Adipocyte (in vitro differentiated cells): ENCODE measurements at regions not wholly inside any gene's neighbourhood (a gene's known extent, or its start where the extent isn't known, plus 50 kb on each side); places are given as distances from the start of the nearest gene placed in this dataset.

Experiments
- DNase-seq: peaks from one replicate; pipeline ENCODE4 v3.0.0-alpha.2; 2015; ENCODE audit warnings: low read depth
- H3K27me3 ChIP-seq: replicated peaks from 2 replicates; pipeline ENCODE4 v1.7.0; 2013; ENCODE audit warnings: mild to moderate bottlenecking, low read length, moderate library complexity; ENCODE audit not compliant: control insufficient read depth, insufficient read depth
- H3K36me3 ChIP-seq: 2 replicates; pipeline ENCODE4 v1.7.0; 2013; ENCODE audit warnings: low read length, mild to moderate bottlenecking, moderate library complexity; ENCODE audit not compliant: control insufficient read depth, insufficient read depth, severe bottlenecking
- H3K4me1 ChIP-seq: 2 replicates; pipeline ENCODE4 v1.7.0; 2013; ENCODE audit warnings: mild to moderate bottlenecking, low read length, moderate library complexity; ENCODE audit not compliant: control insufficient read depth, insufficient read depth
- H3K4me3 ChIP-seq: 2 replicates; pipeline ENCODE4 v1.7.0; 2013; ENCODE audit warnings: mild to moderate bottlenecking, low read length, moderate library complexity
- H3K9ac ChIP-seq: 2 replicates; pipeline ENCODE4 v1.7.0; 2013; ENCODE audit warnings: mild to moderate bottlenecking, low read length, moderate library complexity
- H3K9me3 ChIP-seq: 2 replicates; pipeline ENCODE4 v1.7.0; 2013; ENCODE audit warnings: mild to moderate bottlenecking, low read length, moderate library complexity; ENCODE audit not compliant: control insufficient read depth

DNA sequence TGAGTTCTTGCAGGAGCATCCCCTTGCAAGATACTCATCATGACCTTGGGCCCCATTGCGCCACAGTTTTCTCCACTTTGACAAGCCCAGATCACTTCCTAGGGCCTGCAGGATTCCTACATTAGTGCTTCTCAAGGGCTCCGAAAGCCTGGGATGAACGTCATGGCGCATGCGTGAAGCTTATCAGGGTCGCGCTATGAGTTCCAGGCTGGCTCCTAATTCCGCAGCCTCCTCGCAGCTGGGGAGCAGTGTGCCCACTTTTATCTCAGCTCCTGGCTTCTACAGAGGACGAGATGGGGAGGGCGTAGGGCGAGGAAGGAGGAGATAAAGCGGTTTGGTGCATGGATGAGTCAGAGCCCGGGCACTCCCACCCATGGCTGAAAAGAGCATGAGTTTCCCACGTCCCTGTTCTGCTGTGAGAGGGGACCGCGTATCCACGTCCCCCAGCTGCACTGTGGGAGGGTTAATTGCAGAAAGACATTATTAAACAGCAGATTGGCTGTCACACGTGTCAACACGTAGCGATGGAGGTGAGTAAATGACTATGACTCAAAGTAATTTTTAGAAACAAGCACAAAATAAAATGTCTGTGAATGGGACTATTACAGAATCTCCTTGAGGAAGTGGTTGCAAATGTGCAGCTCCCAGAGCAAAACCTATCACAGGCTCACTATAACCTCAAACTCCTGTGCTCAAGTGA is 72.9 kb upstream of the DSP start:
- H3K4me1 ChIP-seq: peaks cover 35% of the 10 kb centered on the region
- H3K9ac ChIP-seq: peak overlapping the region; percentile 53
- H3K36me3 ChIP-seq: no peaks in the 10 kb centered on the region
- H3K27me3 ChIP-seq: no peaks in the 10 kb centered on the region
- no peaks in the 10 kb centered on the region for H3K9me3 ChIP-seq
- peak; percentile 19 for DNase-seq
- peak overlapping the region; percentile 75 for H3K4me3 ChIP-seq

DNA sequence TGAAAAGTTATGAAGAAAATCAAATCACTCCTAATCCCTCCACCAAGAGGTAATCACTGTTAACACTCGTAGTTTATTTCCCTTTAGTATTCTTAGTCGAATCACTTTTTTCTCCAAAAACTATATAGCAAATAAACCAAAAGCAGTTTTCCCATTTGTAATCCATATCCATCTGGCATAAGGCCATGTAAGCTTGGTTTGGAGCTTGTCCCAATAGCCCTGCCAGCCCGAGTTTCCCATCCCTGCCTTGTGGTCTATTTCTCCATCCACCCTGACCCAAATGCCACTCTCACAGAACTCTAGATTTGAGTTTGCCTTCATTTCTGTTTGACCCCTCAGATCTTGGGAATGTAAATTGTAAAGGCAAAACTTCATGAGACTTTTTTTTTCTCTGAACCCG is 71.8 kb upstream of the DSP start:
- H3K4me1 ChIP-seq: peaks cover 27% of the 10 kb centered on the region
- no peak overlapping the region for H3K4me3 ChIP-seq
- peak; percentile 80 for DNase-seq
- no peaks in the 10 kb centered on the region for H3K36me3 ChIP-seq
- H3K9me3 ChIP-seq: no peaks in the 10 kb centered on the region
- H3K27me3 ChIP-seq: no peaks in the 10 kb centered on the region
- H3K9ac ChIP-seq: no peak overlapping the region

DNA sequence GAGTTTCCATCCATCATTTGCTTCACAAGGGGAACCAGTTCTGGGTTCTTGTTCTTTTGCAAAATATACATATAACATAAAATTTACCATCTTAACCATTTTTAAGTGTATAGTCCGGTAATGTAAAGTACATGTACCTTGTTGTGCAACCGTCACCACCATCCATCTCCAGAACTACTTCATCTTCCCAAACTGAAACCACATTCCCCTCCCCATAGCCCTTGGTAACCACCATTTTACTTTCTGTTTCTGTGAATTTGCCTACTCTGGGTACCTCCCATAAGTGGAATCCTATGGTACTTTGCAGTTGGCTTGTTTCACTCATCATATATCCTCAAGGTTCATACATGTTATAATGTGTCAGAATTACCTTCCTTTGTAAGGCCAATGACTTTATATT is 70.3 kb upstream of the DSP start:
- Histone ChIP-seq H3K4me3 (no peak overlapping the region), H3K36me3 (no peaks in the 10 kb centered on the region), H3K4me1 (peaks cover 27% of the 10 kb centered on the region), H3K9me3 (no peaks in the 10 kb centered on the region), H3K27me3 (peaks cover 11% of the 10 kb centered on the region), H3K9ac (no peak overlapping the region)
- DNase-seq: no peak

DNA sequence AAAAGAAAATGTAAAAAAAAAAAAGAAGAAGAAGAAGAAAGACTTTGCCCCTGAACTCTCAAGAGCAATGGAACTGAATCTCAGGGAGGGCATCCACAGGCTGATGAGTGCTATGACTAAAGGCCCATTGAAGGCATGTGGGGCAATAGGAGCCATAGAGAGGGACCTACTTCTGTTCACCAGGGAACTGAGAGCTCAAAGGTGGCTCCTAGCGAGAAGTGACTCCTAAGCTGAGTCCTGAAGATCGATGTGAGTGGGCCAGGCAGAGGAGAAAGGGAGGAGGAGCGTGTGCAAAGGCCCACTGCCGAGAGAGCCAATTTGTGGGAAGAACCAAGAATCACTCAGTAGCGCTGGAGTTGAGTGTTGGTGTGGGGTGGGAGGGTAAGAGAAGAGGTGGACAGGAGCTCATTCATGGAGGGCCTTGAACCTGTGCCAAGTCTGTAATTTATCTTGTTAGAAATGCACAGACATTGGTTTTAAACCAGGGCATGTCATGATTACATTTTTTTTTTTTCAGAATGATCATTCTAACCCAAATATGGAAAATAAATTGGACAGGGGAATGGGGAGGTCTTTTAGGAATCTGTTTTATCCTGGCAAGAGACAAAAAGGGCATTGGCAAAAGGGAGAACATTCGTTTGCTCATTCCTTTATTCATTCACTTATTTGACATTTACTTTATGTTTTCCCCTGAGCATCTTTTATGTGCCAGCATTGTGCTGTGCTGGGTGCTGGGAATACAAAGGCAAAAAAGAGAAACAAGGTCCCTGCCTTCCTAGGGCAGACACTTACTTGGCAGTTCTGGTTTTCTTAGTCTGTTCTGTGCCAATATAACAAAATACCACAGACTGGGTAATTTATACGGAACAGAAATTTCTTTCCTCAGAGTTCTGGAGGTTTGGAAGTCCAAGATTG is 67.4 kb upstream of the DSP start:
- peaks cover 14% of the 10 kb centered on the region for H3K27me3 ChIP-seq
- peaks cover 9% of the 10 kb centered on the region for H3K4me1 ChIP-seq
- no peak overlapping the region for H3K9ac ChIP-seq
- H3K4me3 ChIP-seq: no peak overlapping the region
- H3K9me3 ChIP-seq: no peaks in the 10 kb centered on the region
- no peaks in the 10 kb centered on the region for H3K36me3 ChIP-seq
- no peak for DNase-seq

DNA sequence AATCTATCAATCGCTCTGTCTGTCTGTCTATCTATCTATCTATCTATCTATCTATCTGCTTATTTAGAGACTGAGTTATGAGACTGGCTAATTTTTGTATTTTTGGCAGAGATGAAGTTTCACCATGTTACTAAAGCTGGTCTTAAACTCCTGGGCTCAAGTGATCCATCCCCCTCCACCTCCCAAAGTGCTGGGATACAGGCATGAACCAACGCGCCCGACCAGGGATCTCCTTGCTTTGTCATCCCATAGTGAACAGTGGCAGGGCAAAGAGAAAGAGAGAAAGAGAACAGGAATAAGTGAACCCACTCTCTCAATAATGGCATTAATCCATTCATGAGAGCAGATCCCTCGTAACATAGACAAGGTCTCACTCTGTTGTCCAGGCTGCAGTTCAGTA is 66.4 kb upstream of the DSP start:
- H3K4me3 ChIP-seq: no peak overlapping the region
- H3K4me1 ChIP-seq: peaks cover under 1% of the 10 kb centered on the region
- no peaks in the 10 kb centered on the region for H3K9me3 ChIP-seq

DNA sequence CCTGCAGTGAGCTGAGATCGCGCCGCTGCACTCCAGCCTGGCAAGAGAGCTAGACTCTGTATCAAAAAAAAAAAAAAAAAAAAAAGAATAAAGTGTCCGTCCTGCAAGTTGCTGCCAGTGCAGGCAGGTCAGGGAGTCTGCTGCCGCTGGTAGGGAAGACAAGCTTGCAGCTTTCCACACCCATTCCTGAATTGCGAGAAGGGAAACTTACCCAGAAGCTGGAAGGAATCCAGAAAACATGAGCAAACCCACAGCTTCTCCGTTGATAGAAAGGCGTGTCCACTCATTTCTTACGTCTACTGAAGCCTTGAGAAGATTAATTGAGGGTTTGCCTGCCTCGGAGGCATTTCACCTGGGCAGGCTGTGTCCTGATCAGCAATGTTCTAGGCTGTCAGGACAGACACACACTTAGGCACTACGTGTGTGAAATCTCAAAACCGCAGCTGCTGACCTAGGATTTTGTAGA is 61.6 kb upstream of the DSP start:
- no peak overlapping the region for H3K9ac ChIP-seq
- DNase-seq: peak; percentile 28
- no peaks in the 10 kb centered on the region for H3K4me1 ChIP-seq
- H3K4me3 ChIP-seq: no peak overlapping the region
- no peaks in the 10 kb centered on the region for H3K9me3 ChIP-seq
- H3K27me3 ChIP-seq: peaks cover 14% of the 10 kb centered on the region
- no peaks in the 10 kb centered on the region for H3K36me3 ChIP-seq

More for the DNA sequence above, 66.4 kb upstream of the DSP start:
- no peak for DNase-seq
- H3K9ac ChIP-seq: no peak overlapping the region
- H3K27me3 ChIP-seq: peaks cover 14% of the 10 kb centered on the region
- no peaks in the 10 kb centered on the region for H3K36me3 ChIP-seq

DNA sequence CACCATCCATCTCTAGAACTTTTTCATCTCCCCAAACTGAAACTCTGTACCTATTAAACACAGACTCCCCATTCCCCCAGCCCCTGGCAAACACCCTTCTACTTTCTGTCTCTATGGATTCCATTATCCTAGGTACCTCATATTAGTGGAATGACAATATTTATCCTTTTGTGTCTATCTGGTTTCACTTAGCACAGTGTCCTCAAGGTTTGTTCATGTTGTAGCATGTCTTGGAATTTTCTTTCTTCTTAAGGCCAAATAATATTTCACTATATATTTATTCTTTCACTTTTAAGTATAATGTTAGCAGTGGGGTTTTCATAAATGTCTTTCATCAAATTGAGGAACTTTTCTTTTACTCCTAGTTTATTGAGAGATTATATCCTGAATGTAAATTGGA is 56.8 kb upstream of the DSP start:
- Histone ChIP-seq H3K4me3 (no peak overlapping the region), H3K36me3 (no peaks in the 10 kb centered on the region), H3K27me3 (no peaks in the 10 kb centered on the region), H3K9ac (no peak overlapping the region), H3K9me3 (no peaks in the 10 kb centered on the region), H3K4me1 (no peaks in the 10 kb centered on the region)
- no peak for DNase-seq

DNA sequence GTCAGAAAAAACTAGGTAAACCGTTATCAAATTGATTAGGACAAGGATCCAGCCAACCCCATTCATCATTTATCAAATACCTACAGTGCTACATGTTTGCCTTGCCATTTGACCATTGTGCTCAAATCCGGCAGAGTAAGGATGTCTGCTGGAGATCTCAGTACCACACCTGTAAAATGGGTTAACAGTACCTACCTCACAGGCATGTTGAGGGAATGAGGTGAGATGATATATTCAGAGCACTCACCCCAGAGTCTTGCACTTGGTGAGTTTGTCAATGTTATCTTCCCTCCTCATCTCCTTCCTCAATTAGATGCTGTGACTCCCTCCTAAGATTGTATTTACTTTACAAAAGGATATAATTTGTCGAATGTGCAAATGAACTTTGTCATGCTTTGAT is 54.5 kb upstream of the DSP start:
- Histone ChIP-seq H3K4me3 (no peak overlapping the region), H3K4me1 (no peaks in the 10 kb centered on the region), H3K9me3 (peaks cover under 1% of the 10 kb centered on the region), H3K27me3 (no peaks in the 10 kb centered on the region), H3K9ac (no peak overlapping the region), H3K36me3 (no peaks in the 10 kb centered on the region)
- DNase-seq: no peak

DNA sequence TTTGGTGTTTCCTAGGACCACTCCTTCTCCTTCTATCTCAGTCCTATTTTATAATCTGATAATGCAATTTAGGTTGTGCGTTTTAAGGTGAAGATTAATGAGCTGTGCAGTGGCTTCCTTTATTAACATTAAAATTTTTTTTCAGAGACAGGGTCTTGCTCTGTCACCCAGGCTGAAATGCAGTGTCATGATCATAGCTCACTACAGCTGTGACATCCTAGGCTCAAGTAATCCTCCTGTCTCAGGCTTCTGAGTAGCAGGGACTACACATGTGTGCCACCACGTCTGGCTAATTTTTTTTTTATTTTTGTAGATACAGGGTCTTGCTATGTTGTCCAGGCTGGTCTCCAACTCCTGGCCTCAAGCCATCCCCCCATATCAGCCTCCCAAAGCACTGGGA is 53.0 kb upstream of the DSP start:
- Histone ChIP-seq H3K4me1 (no peaks in the 10 kb centered on the region), H3K9ac (no peak overlapping the region), H3K9me3 (peaks cover 10% of the 10 kb centered on the region), H3K27me3 (peaks cover 5% of the 10 kb centered on the region), H3K36me3 (no peaks in the 10 kb centered on the region), H3K4me3 (no peak overlapping the region)
- no peak for DNase-seq

DNA sequence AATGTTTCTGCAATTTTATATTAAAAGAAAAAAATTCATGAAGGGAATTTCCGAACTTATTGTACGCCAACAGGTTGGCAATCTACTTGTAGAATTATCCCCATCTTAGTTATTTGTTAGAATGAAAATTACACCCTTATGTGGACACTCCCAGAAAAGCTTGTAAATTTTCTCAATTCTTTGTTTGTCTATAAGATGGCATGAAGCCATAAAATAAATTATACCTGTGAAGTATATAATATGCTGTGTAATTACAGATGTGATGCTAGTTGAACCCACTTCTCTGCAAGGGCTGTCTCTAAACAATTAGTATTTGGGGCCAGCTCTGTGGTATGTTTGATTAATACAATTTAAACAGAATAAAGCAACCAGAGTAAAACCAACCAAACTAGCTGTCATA is 52.1 kb upstream of the DSP start:
- H3K4me1 ChIP-seq: no peaks in the 10 kb centered on the region
- H3K9ac ChIP-seq: no peak overlapping the region
- H3K4me3 ChIP-seq: no peak overlapping the region
- H3K9me3 ChIP-seq: peaks cover 10% of the 10 kb centered on the region
- DNase-seq: no peak
- peaks cover 11% of the 10 kb centered on the region for H3K27me3 ChIP-seq
- H3K36me3 ChIP-seq: no peaks in the 10 kb centered on the region
